ENCODE measurements at regions not wholly inside any gene's neighbourhood (a gene's known extent, or its start where the extent isn't known, plus 50 kb on each side); places are given as distances from the start of the nearest gene placed in this dataset.
"Not testable (repeated sequence)": the region's sequence is repeated elsewhere in the genome, so short reads cannot be mapped to it uniquely, and the experiment has no call there.

DNA sequence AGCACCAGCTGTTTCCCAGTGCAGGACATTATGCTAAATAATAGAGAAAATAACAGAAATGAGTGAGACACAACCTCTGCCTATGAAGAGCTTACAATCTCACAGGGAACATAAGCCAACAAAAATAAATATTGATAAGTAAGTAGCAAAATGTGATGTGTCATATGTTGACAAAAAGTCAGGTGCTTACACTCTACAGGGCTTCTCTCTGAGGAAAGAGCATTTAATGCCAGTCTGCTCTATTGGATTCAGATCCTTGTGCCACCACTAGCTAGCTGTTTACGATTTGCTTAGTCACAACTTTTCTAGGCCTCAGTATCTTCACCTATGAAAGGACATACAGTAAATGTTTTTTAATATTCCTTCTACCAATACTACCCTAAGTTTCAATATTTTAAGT, 500.9 kb upstream of the NAALADL2 start:
- Histone ChIP-seq H3K36me3 (ENCODE audit: control insufficient read depth, insufficient read depth, low read length) (no peaks in the 10 kb centered on the region), H3K27ac (ENCODE audit: low read depth, low read length) (no peak overlapping the region), H3K4me3 (ENCODE audit: low read depth, low read length) (no peak overlapping the region), H3K9ac (ENCODE audit: low read length) (no peak overlapping the region), H3K4me1 (ENCODE audit: control insufficient read depth, insufficient read depth, low read length) (no peaks in the 10 kb centered on the region), H3K27me3 (ENCODE audit: control insufficient read depth, insufficient read depth, low read length) (no peaks in the 10 kb centered on the region), H3K9me3 (ENCODE audit: control insufficient read depth, insufficient read depth, low read depth, low read length) (no peaks in the 10 kb centered on the region)

DNA sequence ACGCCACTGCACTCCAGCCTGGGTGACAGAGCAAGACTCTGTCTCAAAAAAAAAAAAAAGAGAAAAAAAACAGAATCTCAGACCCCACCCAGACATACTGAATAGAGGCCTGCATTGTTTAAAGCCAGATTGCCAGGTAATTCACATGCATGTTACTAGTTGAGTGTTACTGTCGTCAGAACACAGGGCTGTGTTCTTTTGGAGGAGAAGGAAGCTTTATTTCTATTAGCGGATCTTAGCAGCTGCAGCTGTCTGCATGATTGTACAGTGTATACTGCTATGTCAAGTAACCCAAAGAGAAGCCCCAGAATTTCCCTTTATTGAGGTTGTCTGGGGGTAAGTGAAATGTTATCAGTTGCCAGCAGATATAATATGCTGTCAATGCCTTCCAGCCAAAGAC, 496.6 kb upstream of the NAALADL2 start:
- no peak overlapping the region for H3K4me3 ChIP-seq (ENCODE audit: low read depth, low read length)
- H3K4me1 ChIP-seq (ENCODE audit: control insufficient read depth, insufficient read depth, low read length) = no peaks in the 10 kb centered on the region
- H3K27ac ChIP-seq (ENCODE audit: low read depth, low read length) = no peak overlapping the region

GRCh38 chr3:174363256-174363655, 495.9 kb upstream of the NAALADL2 start:
- H3K27ac ChIP-seq (ENCODE audit: low read depth, low read length) = no peak overlapping the region
- H3K4me1 ChIP-seq (ENCODE audit: control insufficient read depth, insufficient read depth, low read length) = no peaks in the 10 kb centered on the region
- no peaks in the 10 kb centered on the region for H3K27me3 ChIP-seq (ENCODE audit: control insufficient read depth, insufficient read depth, low read length)
- no peaks in the 10 kb centered on the region for H3K36me3 ChIP-seq (ENCODE audit: control insufficient read depth, insufficient read depth, low read length)
- H3K4me3 ChIP-seq (ENCODE audit: low read depth, low read length) = no peak overlapping the region
- no peaks in the 10 kb centered on the region for H3K9me3 ChIP-seq (ENCODE audit: control insufficient read depth, insufficient read depth, low read depth, low read length)
- H3K9ac ChIP-seq (ENCODE audit: low read length) = no peak overlapping the region

More for the DNA sequence above, 496.6 kb upstream of the NAALADL2 start:
- Histone ChIP-seq H3K27me3 (ENCODE audit: control insufficient read depth, insufficient read depth, low read length) (no peaks in the 10 kb centered on the region), H3K9ac (ENCODE audit: low read length) (no peak overlapping the region), H3K36me3 (ENCODE audit: control insufficient read depth, insufficient read depth, low read length) (no peaks in the 10 kb centered on the region), H3K9me3 (ENCODE audit: control insufficient read depth, insufficient read depth, low read depth, low read length) (no peaks in the 10 kb centered on the region)

- no peaks in the 10 kb centered on the region for H3K27me3 ChIP-seq (ENCODE audit: control insufficient read depth, insufficient read depth, low read length)
- H3K4me3 ChIP-seq (ENCODE audit: low read depth, low read length) = no peak overlapping the region
- no peak overlapping the region for H3K27ac ChIP-seq (ENCODE audit: low read depth, low read length)
- no peaks in the 10 kb centered on the region for H3K9me3 ChIP-seq (ENCODE audit: control insufficient read depth, insufficient read depth, low read depth, low read length)
- no peaks in the 10 kb centered on the region for H3K4me1 ChIP-seq (ENCODE audit: control insufficient read depth, insufficient read depth, low read length)
- no peak overlapping the region for H3K9ac ChIP-seq (ENCODE audit: low read length)
- no peaks in the 10 kb centered on the region for H3K36me3 ChIP-seq (ENCODE audit: control insufficient read depth, insufficient read depth, low read length)
Measured at GRCh38 chr3:174365796-174366195, 493.3 kb upstream of the NAALADL2 start.

DNA sequence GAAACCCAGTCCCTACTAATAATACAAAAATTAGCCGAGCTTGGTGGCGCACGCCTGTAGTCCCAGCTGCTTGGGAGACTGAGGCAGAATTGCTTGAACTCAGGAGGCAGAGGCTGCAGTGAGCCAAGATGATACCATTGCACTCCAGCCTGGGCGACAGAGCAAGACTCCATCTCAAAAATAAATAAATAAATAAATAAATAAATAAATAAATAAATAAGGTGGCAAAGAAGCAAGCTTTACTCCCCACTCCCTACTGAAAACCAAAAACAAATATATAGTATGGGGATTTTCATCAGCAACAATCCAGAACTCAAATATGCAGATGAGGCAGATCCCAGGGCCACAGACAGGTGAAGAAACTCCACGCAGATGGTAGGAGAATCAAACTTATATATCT, 492.2 kb upstream of the NAALADL2 start:
- not testable (repeated sequence) for H3K9ac ChIP-seq (ENCODE audit: low read length); H3K27me3 ChIP-seq (ENCODE audit: control insufficient read depth, insufficient read depth, low read length); H3K36me3 ChIP-seq (ENCODE audit: control insufficient read depth, insufficient read depth, low read length); H3K4me3 ChIP-seq (ENCODE audit: low read depth, low read length); H3K27ac ChIP-seq (ENCODE audit: low read depth, low read length); H3K9me3 ChIP-seq (ENCODE audit: control insufficient read depth, insufficient read depth, low read depth, low read length); H3K4me1 ChIP-seq (ENCODE audit: control insufficient read depth, insufficient read depth, low read length)

DNA sequence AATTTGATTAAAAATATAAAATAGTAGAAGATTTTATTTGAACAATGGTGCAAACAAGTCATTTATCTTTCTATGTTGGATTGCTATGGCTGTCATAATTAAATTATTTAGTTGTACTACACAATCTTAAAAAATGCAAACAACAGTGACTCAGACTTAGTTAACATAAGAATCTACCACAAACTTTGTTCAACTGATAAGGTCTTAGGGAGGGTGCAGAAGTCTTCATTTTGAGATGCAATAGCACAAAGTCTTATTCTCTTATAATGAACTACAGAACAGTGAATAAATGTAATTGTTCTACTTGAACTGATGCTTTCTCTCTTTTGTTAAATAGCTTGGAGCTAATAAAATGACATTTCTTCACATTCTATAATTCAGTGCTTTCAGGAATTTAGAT, 482.8 kb upstream of the NAALADL2 start:
- Histone ChIP-seq H3K9ac (ENCODE audit: low read length) (no peak overlapping the region), H3K4me1 (ENCODE audit: control insufficient read depth, insufficient read depth, low read length) (no peaks in the 10 kb centered on the region), H3K27ac (ENCODE audit: low read depth, low read length) (no peak overlapping the region), H3K36me3 (ENCODE audit: control insufficient read depth, insufficient read depth, low read length) (no peaks in the 10 kb centered on the region), H3K9me3 (ENCODE audit: control insufficient read depth, insufficient read depth, low read depth, low read length) (no peaks in the 10 kb centered on the region), H3K27me3 (ENCODE audit: control insufficient read depth, insufficient read depth, low read length) (no peaks in the 10 kb centered on the region), H3K4me3 (ENCODE audit: low read depth, low read length) (no peak overlapping the region)

DNA sequence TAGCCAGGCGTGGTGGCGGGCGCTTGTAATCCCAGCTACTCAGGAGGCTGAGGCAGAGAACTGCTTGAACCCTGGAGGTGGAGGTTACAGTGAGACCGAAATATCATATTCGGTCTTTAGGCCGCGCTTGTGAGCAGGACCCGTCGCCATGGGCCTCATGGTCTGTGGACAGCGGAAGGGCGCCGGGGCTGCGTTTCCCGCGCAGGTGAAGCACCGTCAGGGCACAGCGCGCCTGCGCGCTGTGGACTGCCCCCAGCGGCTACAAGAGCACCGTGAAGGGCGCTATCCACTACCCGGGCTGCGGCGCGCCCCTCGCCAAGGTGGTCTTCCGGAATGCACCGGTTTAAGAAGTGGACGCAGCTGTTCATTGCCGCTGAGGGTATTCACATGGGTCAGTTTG, 482.0 kb upstream of the NAALADL2 start:
- Histone ChIP-seq H3K27ac (ENCODE audit: low read depth, low read length) (no peak overlapping the region), H3K9me3 (ENCODE audit: control insufficient read depth, insufficient read depth, low read depth, low read length) (no peaks in the 10 kb centered on the region), H3K4me1 (ENCODE audit: control insufficient read depth, insufficient read depth, low read length) (no peaks in the 10 kb centered on the region), H3K9ac (ENCODE audit: low read length) (no peak overlapping the region), H3K27me3 (ENCODE audit: control insufficient read depth, insufficient read depth, low read length) (no peaks in the 10 kb centered on the region), H3K36me3 (ENCODE audit: control insufficient read depth, insufficient read depth, low read length) (no peaks in the 10 kb centered on the region), H3K4me3 (ENCODE audit: low read depth, low read length) (no peak overlapping the region)

- Histone ChIP-seq H3K4me3 (ENCODE audit: low read depth, low read length) (no peak overlapping the region), H3K36me3 (ENCODE audit: control insufficient read depth, insufficient read depth, low read length) (no peaks in the 10 kb centered on the region), H3K9me3 (ENCODE audit: control insufficient read depth, insufficient read depth, low read depth, low read length) (no peaks in the 10 kb centered on the region), H3K27ac (ENCODE audit: low read depth, low read length) (no peak overlapping the region), H3K27me3 (ENCODE audit: control insufficient read depth, insufficient read depth, low read length) (no peaks in the 10 kb centered on the region), H3K4me1 (ENCODE audit: control insufficient read depth, insufficient read depth, low read length) (no peaks in the 10 kb centered on the region), H3K9ac (ENCODE audit: low read length) (no peak overlapping the region)
Measured at GRCh38 chr3:174377684-174378083, 481.4 kb upstream of the NAALADL2 start.

- peaks cover 2% of the 10 kb centered on the region for H3K9me3 ChIP-seq (ENCODE audit: control insufficient read depth, insufficient read depth, low read depth, low read length)
- H3K36me3 ChIP-seq (ENCODE audit: control insufficient read depth, insufficient read depth, low read length) = no peaks in the 10 kb centered on the region
- H3K27ac ChIP-seq (ENCODE audit: low read depth, low read length) = no peak overlapping the region
- H3K4me3 ChIP-seq (ENCODE audit: low read depth, low read length) = no peak overlapping the region
- no peak overlapping the region for H3K9ac ChIP-seq (ENCODE audit: low read length)
- no peaks in the 10 kb centered on the region for H3K27me3 ChIP-seq (ENCODE audit: control insufficient read depth, insufficient read depth, low read length)
- H3K4me1 ChIP-seq (ENCODE audit: control insufficient read depth, insufficient read depth, low read length) = no peaks in the 10 kb centered on the region
Measured at GRCh38 chr3:174382878-174383277, 476.3 kb upstream of the NAALADL2 start.

DNA sequence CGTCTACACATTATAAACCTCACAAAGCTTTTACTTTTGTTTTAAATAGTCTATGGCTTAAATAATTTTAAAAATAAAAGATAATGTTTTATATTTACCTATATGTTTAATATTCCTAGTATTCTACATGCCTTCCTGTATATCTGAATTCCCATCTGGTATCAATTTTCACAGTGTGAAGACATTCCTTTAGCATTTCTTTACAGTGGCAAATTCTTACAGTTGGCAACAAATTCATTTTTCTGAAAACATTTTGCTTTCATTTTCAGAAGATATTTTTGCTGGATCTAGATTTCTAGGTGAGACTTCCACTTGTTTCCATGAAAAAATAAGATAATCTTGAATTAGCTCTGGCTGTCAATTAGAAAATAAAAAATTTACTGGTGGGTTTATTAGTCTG, 471.4 kb upstream of the NAALADL2 start:
- H3K9me3 ChIP-seq (ENCODE audit: control insufficient read depth, insufficient read depth, low read depth, low read length) = peaks cover 25% of the 10 kb centered on the region
- no peaks in the 10 kb centered on the region for H3K4me1 ChIP-seq (ENCODE audit: control insufficient read depth, insufficient read depth, low read length)
- H3K27ac ChIP-seq (ENCODE audit: low read depth, low read length) = no peak overlapping the region
- no peaks in the 10 kb centered on the region for H3K36me3 ChIP-seq (ENCODE audit: control insufficient read depth, insufficient read depth, low read length)
- H3K9ac ChIP-seq (ENCODE audit: low read length) = no peak overlapping the region
- H3K4me3 ChIP-seq (ENCODE audit: low read depth, low read length) = no peak overlapping the region
- H3K27me3 ChIP-seq (ENCODE audit: control insufficient read depth, insufficient read depth, low read length) = no peaks in the 10 kb centered on the region

GRCh38 chr3:174397848-174398247, 461.3 kb upstream of the NAALADL2 start:
- peaks cover 6% of the 10 kb centered on the region; the same call in 1 of the 2 replicates for H3K9me3 ChIP-seq (ENCODE audit: control insufficient read depth, insufficient read depth, low read depth, low read length)
- no peak overlapping the region for H3K4me3 ChIP-seq (ENCODE audit: low read depth, low read length)
- no peak overlapping the region for H3K27ac ChIP-seq (ENCODE audit: low read depth, low read length)
- H3K4me1 ChIP-seq (ENCODE audit: control insufficient read depth, insufficient read depth, low read length) = no peaks in the 10 kb centered on the region
- no peaks in the 10 kb centered on the region for H3K36me3 ChIP-seq (ENCODE audit: control insufficient read depth, insufficient read depth, low read length)
- H3K27me3 ChIP-seq (ENCODE audit: control insufficient read depth, insufficient read depth, low read length) = no peaks in the 10 kb centered on the region
- H3K9ac ChIP-seq (ENCODE audit: low read length) = no peak overlapping the region

DNA sequence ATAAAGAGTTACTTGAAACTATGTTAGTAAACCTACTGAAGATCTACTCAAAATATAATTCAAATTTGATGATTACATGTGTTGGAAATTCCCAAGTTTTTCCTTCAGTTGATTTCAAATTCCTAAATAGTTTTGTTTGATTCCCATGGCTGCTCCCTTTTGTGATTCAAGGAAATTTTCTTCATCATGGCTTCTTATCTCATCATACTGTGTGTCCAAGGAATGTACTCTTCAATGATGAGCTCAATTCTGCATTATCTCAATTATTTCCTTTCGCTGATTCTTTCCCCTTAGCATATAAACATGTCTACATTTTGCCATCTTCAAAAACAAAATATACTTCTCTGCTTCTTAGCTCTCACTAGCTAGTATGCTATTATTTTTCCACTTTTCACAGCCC, 460.4 kb upstream of the NAALADL2 start:
- no peak overlapping the region for H3K27ac ChIP-seq (ENCODE audit: low read depth, low read length)
- no peak overlapping the region for H3K4me3 ChIP-seq (ENCODE audit: low read depth, low read length)
- H3K9ac ChIP-seq (ENCODE audit: low read length) = no peak overlapping the region
- H3K9me3 ChIP-seq (ENCODE audit: control insufficient read depth, insufficient read depth, low read depth, low read length) = peaks cover 6% of the 10 kb centered on the region; the same call in 1 of the 2 replicates
- H3K27me3 ChIP-seq (ENCODE audit: control insufficient read depth, insufficient read depth, low read length) = no peaks in the 10 kb centered on the region
- H3K36me3 ChIP-seq (ENCODE audit: control insufficient read depth, insufficient read depth, low read length) = no peaks in the 10 kb centered on the region
- no peaks in the 10 kb centered on the region for H3K4me1 ChIP-seq (ENCODE audit: control insufficient read depth, insufficient read depth, low read length)
